A204.1 (cell line): ENCODE measurements at regions not wholly inside any gene's neighbourhood (a gene's known extent, or its start where the extent isn't known, plus 50 kb on each side); places are given as distances from the start of the nearest gene placed in this dataset.

Experiments
- FAIRE-seq: peaks from 2 replicates; lab custom pipeline; 2012; peaks lifted over from hg19 to GRCh38; lab: Jason Lieb, UNC

DNA sequence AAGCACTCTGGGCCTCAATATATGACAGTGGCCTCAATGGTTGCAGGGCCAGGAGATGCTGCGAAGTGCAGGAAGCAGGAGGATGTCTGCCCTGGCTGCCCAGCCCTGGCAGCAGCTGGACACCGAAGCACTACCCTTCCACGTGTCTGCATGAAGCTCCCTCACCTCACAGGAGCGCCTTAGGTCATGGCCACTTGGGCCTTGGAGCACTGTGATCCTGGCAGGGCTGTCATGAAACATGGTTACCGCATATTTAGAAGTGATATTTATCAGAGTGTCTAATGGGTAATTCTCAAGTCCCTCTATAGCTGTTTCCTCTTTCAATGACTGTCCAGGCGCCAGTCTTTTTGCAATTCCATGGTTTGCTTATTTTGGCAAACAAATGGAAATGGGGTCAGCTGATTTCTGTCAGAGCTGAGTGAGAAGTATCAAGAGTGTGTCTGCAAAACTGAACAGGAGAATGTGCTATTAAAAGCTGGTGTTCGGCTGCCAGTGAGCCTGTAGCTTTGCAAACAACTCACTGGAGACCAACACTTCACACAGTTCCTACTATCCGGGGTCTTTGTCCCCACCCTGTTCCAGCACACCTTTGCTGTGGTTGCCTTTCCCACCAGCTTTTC lies 285.9 kb downstream of the KIF4B start:
- no peak for FAIRE-seq

DNA sequence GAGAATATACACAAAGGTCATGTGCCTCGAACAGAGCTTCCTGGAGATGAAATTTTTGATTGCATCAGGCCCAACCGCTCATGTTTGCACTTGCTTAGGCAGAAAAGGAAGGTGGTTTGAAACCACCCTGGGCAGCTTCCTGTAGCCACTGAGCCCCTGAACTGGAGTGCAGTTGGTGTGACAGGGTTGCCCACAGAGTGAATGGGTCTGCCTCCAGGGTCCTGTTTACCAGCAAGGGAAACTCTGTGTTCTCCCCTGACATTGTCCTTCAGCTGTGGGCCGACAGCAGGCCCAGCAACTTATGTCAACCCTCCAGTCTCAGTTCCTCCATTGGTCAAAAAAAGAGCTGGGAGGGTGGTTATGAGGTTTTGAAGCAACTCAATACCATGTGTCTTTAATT lies 289.6 kb downstream of the KIF4B start:
- FAIRE-seq = no peak

DNA sequence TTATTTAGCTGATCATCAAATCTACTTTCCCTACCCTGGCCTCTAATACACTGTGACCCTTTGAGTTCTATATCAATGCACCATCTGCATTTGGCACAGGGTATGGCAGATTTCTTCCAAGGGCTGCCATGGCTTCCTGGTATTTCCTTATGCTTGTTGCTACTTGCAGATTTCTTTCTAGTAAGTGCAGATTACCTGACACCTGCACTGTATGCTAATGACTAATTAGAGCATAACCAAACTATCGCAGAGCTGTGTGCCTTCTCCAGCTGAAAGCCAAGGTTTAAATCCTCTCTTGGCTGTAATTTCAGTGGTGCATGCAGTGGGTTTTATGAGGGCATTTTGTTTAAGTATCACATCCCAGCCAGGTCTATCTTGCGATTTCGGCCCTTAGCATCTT lies 293.7 kb downstream of the KIF4B start:
- FAIRE-seq = no peak

DNA sequence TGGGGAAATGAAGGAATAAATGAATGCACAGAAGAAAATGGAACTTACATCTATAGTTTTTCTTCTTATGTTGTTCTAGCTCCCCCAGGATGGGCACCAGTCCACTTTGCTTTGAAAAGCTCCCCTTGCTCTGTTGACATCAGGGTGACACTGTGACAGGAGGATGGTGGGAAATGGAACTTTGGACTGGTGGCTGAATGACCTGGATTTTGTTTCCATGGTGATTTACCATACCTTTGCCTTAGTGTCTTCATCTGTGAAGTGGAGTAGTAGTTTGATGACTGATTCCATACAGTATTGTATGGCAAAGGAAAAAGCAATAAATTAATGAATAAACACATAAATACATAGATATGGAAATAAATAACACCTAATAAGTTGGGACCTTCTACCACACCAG lies 294.7 kb downstream of the KIF4B start:
- FAIRE-seq = no peak

DNA sequence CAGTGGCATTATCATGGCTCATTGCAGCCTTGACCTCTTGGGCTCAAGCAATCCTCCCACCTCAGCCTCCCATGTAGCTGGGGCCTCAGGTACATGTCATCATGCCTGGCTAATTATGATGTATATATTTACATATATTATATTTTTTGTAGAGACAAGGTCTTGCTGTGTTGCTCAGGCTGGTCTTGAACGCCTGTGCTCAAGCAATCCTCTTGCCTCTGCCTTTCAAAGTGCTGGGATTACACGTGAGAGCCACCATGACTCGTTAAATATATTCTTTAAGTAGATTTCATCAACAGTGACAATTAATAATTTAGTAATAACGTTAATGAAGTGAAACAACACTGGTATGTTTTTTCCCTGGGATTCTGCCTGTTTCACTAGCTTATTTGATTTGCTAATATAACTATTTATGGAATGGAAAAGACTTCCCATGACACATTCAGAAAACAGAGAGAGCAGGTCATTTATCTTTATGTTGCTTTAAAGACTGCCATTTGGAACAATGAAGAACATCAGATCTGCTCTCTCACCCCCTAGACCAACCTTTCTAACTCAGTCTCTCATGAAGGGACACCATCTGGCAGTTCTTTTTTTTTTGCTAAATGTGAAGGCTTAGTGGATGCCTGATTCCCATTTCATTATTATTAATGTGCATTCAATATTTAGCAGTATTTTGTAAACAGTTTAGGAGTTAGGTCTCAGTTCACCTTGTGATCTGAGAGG lies 295.6 kb downstream of the KIF4B start:
- FAIRE-seq = no peak

DNA sequence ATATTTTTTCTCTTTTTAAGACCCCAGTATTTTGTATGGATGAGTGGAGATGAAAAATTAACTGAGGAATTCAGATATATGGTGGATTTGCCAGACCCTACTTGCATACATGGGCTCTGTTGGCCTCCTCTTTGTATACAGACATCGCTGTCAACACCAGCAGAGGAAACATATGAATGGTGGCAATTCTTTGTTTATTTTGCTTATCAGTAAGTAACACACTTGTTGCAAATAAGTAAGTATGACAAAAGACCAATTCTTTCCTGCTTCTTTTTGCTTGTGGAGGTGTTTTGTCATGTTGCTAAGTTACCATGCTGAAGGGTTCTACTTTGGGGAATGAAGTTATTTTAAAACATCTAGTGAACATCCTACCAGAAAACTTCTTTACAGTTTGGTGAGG lies 298.2 kb downstream of the KIF4B start:
- no peak for FAIRE-seq

DNA sequence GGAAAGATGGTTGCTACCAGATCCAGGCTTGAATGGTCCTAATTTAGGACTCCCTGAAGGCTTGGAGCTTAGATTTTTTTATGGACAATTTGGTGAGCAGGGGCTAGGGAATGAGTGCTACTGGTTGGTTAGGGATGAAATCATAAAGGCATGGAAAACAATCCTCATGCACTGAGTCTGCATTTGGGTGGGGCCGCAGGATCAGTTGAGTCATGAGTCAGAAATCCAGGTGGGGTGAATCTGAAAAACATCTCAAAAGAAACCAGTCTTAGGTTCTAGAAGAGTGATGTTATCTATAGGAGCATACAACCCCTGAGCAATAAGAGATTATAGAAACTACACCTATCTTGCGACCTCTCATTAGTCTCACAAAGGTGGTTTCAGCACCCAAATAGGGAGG lies 300.0 kb downstream of the KIF4B start:
- no peak for FAIRE-seq

DNA sequence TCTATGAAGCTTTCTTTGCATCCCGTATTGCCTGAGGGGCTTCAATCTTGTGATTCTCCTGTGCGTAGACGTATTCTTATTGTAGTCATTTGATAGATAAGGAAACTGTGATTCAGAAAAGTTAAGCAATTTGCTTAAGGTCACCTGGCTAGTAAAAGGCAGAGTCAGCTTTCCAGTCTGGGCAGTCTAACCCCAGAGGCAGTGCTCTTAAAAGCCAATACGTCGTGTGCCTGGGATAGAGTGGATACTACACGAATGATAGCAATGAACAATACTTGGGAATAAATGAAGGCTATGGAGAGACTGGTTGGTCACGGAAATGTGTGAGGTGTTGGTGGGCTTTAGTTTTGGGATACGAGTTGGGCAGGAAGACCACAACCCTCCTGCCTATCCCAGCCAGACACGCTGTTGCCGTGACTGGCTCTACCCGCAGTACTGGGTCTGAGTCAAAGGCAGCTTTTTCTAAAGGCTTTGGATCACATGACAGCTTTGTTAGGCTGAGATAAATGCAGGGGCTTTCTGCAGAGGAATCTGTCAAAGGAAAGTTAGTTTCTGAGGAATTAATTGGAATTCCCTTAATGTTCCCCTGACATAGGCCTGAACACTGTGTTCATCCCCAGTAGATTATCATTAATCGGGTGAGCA lies 302.6 kb downstream of the KIF4B start:
- no peak for FAIRE-seq

DNA sequence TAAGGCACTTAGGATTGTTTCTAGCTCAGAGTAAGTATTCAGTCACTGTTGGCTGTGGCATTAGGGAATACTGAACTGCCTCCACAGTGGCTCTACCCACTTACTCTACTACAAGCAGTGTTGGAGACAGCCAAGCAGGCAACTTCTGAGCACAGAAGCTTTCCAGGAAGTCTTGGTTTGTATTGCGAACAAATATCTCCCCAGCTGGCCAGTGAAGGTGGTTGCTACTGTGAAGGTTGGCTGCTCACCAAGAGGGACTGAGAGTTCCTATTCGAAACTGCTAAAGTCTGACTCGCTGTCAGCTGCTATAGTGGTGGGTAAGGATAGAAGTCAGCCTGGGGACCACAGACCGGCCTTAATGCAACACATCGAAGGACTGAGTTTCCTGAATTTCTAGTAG lies 319.1 kb downstream of the KIF4B start:
- FAIRE-seq = no peak

DNA sequence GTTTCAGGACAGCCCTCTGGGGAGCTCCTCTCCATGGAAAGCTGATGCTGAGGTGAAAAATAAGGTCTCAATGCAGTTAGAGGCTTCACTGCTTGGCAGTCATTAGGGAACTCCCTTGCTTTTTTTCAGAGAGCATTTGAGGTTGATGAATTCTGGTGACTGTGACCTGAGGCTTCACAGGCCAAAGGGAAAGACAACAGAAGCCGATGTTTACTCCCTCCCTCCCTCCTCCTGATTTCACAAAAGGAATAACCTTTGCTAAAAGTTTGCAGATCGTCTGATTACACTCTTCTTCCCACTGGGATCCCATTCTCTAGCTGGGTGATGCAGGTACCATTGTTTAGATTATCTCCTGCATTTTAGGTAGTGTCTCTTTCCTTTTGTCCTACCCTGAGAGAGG lies 329.4 kb downstream of the KIF4B start:
- no peak for FAIRE-seq

DNA sequence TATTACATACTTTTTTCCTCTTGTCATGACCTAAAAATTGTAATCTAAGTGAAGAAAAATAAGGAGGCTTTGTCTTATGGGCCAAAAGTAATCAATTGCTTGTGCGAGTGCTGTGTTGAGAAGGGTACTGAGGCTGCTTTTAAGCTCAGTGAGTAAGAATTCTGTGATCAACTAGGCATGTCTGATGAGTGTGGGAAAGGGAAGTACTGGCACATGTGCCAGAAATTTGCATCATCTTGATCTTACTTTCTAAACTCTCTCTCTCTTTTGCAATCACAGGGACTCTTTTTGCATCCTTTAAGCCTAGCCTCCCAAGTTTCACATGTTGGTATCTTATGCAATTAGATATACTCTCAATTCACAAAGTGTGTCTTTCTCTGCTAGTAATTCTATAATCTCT lies 329.9 kb downstream of the KIF4B start:
- FAIRE-seq = no peak

DNA sequence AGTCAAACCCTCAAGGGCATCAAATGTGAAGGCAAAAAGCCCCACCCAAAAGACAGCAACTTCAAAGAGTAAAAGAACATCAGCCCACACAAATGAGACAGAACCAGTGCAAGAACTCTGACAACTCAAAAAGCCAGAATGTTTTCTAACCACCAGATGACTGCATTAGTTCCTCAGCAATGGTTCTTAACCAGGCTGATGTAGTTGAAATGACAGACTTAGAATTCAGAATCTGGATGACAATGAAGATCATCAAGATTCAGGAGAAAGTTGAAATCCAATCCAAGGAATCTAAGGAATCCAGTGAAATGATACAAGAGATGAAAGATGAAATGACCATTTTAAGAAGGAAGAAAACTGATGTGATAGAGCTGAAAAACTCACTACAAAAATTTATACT lies 339.7 kb downstream of the KIF4B start:
- FAIRE-seq = no peak

DNA sequence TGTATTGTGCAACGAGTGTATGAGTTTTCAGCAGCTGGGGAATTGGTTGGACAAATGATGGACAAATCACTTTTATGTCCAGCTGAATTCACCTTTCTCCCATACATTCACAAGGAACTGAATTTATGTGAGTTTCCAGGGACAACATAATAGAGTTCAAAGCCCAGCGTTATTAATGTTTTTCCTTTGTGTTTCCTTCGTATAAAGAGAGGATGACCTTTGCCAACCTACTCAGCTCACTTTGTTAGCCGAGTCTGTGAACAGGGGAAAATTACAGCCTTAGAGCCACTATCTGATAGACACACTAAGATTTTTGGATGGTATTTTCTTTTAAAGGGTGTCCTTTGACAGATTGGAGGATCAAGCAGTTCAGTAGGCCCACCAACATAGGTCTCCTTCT lies 352.5 kb downstream of the KIF4B start:
- FAIRE-seq = no peak

DNA sequence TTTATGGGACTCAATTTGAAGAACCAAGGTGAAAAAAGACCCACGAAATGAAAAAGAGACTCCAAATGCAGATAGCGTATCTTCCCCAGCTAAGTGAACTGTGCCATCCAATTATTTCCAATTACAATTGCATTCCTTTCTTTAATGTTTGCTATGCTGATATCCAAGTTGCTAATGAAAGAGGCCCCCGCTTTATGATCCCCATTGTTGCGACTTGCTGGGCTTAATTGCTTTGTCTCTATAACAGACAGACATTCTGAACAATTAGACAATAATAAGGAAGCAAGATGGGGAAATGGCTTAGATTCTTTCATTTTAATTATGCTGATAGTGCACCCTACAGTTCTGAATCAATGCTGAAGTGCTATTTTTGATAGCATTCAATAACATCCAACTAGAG lies 354.3 kb downstream of the KIF4B start:
- FAIRE-seq = no peak

DNA sequence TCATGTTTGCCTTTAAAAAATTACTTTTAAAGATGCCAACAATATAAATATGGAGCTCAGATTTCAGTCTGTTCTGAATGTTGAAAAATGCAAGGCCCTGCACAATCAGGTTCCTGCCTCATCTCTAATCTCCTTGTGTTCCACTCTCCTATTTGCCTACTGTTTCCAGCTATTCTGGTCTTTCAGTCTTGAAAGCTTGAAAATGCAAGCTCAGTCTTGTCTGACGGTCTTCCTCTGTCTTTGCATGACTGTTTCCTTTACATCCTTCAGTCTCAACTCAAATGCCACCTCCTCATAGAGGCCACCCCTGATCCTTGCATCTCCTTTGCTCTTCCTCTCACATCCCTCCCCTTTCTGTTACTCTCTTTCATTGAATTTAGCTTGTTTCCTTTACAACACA lies 354.9 kb downstream of the KIF4B start:
- no peak for FAIRE-seq

DNA sequence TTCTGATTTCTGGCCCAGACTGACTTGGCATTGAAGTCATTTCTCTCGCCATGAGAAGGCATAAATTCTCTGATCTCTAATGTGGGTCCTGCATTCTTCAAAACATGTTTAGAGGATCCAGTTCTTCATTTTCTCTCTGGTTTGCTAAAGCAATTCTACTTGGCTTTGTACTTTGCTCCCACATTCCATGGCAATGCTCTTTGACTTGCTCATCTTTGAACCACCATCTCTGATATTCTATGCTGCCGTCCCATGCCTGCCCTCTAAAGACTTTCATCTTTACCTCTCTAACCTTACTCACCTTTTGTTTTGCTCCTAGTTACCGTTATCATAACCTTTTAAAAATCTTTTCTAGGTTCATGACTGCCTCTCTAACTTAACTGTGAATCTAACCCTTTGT lies 366.9 kb downstream of the KIF4B start:
- FAIRE-seq = no peak

DNA sequence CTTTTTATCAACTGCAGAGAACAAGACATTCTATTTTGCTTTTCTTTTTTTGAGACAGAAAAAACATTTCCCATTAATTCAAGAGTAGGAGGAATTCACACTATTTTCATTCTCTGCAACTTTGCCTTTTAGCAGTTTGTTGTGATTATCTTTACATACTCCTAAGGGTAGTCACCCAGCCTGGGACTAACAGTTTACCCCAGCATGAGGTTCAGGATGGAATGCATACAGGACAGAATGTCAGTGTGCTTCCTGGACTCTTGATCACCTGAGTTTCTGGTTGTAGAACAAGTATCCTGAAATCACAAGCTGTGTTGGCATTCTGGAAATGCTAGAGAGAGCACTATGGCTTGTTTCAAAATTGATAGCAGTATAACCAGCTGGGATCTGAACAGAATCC lies 368.1 kb downstream of the KIF4B start:
- FAIRE-seq = no peak

DNA sequence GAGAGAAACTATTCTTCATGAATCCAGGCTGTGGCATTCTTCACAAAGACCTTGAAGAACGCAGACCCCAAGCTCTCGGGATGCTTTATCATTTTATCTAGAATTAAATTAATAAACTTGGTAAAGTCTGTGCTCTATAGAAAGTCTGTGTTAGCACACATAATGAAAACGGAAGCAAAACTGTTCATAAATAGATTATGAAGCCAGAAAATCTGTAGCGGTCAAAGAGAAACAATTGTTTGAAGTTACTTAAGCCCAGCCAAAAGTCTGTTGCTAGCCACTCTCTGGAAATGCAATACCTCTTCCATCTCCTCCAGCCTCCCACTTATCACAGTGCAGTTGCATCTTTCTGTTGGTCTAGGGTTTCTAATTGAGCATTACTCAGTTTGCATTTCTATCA lies 375.9 kb downstream of the KIF4B start:
- FAIRE-seq = no peak

DNA sequence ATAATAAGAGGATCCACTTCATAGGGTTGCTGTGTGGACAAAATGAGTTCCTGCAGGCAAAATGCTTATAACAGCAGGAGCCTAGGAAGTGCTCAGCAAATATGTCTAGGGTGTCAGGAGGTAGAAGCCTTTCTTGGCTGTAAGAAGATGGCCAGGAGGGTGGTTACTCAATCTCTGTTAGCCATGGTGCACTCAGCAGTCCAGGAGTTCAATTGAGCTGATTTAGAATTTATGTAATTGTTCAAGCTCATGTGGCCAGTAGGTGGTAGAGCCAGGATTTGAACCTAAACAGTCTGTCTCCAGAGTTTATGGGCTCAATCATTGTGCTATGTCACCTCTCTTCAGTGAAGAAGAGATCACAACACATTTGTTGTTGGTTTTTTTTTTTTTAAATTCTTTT lies 381.2 kb downstream of the KIF4B start:
- no peak for FAIRE-seq

DNA sequence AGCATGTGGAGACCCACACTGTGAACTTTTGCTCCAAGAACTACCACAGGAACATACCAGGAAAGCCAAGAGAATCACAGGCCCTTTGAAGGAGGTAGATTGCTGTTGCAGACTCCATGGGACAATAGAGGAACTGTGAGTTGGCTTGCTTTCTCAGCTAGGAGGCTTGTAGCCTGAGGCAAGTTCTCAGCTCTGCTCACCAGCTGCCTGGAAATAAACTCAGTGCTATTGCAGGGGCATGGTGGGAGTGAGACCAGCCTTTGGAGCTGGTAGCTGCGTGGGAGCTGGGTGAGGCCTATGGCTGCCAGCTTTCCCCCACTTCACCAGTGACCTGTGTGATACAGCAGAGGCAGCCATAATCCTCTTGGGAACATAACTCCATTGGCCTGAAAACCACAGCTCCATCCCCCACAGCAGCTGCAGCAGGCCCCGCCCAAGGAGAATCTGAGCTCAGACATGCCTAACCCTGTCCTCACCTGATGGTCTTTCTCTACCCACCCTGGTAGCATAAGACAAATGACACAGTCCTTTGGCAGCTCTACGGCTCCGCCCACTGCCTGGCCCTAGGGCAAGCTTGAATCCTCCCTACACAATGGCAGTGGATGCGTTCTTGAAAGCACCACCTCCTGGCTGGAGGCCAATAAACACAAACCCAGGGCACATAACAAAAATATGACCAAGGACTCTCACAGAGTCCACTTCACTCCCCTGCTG lies 389.5 kb downstream of the KIF4B start:
- FAIRE-seq = no peak

DNA sequence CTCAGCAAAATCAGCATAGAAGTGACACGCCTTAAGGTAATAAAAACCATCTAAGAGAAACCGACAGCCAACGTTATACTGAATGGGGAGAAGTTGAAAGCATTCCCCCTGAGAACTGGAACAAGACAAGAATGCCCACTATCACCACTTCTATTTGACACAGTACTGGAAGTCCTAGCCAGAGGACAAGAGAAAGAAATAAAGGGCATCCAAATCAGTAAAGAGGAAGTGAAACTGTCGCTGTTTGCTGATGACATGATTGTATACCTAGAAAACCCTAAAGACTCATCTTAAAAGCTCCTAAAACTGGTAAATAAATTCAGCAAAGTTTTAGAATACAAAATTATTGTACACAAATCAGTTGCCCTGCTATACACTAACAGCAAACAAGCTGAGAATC lies 393.3 kb downstream of the KIF4B start:
- no peak for FAIRE-seq

DNA sequence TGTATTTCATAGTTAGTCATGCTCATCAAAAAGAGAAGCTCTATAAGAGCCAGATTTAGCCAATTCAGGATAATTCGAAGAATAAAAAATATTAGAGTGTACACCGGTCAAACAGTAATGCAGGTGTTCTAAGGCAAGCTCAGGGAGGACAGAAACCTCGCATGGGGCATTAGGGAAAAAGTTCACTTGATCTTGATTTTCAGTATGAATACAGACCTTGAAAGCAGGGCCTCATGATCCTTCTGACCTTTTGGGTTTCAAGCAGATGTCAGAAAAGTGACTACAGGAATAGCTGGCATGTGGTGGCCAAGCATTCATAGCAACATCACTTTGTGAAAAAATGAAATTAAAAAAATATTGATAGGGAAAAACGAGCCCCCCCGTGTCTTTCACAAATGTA lies 394.9 kb downstream of the KIF4B start:
- no peak for FAIRE-seq

DNA sequence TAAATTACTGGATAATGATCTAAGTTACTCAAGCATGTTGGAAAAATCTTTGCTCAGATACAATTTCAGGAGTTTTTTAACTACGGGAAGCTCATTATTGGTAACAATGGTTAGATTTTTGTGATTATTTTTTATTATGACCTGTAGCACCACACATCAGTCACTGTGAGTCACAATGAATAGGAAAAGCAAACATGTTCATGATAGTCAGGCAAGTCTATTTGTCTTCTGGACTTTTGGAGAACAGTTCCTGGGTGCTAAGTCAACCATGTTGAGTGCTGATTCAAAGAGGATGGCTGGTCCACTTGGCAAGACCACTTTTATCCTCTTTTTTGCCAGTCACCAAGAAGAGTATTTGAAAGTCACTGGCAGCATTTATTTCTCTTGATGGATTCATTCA lies 403.2 kb downstream of the KIF4B start:
- FAIRE-seq = no peak
